ENCODE measurements at regions not wholly inside any gene's neighbourhood (a gene's known extent, or its start where the extent isn't known, plus 50 kb on each side); places are given as distances from the start of the nearest gene placed in this dataset.
"Not testable (repeated sequence)": the region's sequence is repeated elsewhere in the genome, so short reads cannot be mapped to it uniquely, and the experiment has no call there.

GRCh38 chr19:31881988-31882387, 463.4 kb upstream of the ZNF507 start:
- Histone ChIP-seq H3K4me1 (ENCODE audit: control insufficient read depth in 2 of 2, insufficient read depth in 2 of 2, low read length in 2 of 2) (no peaks in the 10 kb centered on the region), H3K27me3 (ENCODE audit: control insufficient read depth in 2 of 2, insufficient read depth in 2 of 2, low read length in 2 of 2) (no peaks in the 10 kb centered on the region), H3K9ac (ENCODE audit: low read depth in 1 of 2, low read length in 2 of 2) (no peak overlapping the region), H3K9me3 (ENCODE audit: control insufficient read depth in 2 of 2, low read length in 2 of 2) (no peaks in the 10 kb centered on the region), H3K36me3 (ENCODE audit: control insufficient read depth in 2 of 2, insufficient read depth in 2 of 2, low read length in 2 of 2) (no peaks in the 10 kb centered on the region), H3K4me3 (ENCODE audit: low read length in 2 of 2) (no peak overlapping the region), H3K27ac (ENCODE audit: low read depth in 2 of 2, low read length in 2 of 2) (no peak overlapping the region)

- no peak overlapping the region for H3K4me3 ChIP-seq (ENCODE audit: low read length in 2 of 2)
- H3K27me3 ChIP-seq (ENCODE audit: control insufficient read depth in 2 of 2, insufficient read depth in 2 of 2, low read length in 2 of 2): no peaks in the 10 kb centered on the region
- no peaks in the 10 kb centered on the region for H3K36me3 ChIP-seq (ENCODE audit: control insufficient read depth in 2 of 2, insufficient read depth in 2 of 2, low read length in 2 of 2)
- H3K4me1 ChIP-seq (ENCODE audit: control insufficient read depth in 2 of 2, insufficient read depth in 2 of 2, low read length in 2 of 2): no peaks in the 10 kb centered on the region
- H3K9ac ChIP-seq (ENCODE audit: low read depth in 1 of 2, low read length in 2 of 2): no peak overlapping the region
- H3K27ac ChIP-seq (ENCODE audit: low read depth in 2 of 2, low read length in 2 of 2): no peak overlapping the region
- no peaks in the 10 kb centered on the region for H3K9me3 ChIP-seq (ENCODE audit: control insufficient read depth in 2 of 2, low read length in 2 of 2)
Measured at GRCh38 chr19:31882709-31883108, 462.7 kb upstream of the ZNF507 start.

GRCh38 chr19:31883296-31883990, 462.0 kb upstream of the ZNF507 start:
- H3K9ac ChIP-seq (ENCODE audit: low read depth in 1 of 2, low read length in 2 of 2): no peak overlapping the region
- H3K4me3 ChIP-seq (ENCODE audit: low read length in 2 of 2): no peak overlapping the region
- H3K9me3 ChIP-seq (ENCODE audit: control insufficient read depth in 2 of 2, low read length in 2 of 2): no peaks in the 10 kb centered on the region
- no peak overlapping the region for H3K27ac ChIP-seq (ENCODE audit: low read depth in 2 of 2, low read length in 2 of 2)
- H3K4me1 ChIP-seq (ENCODE audit: control insufficient read depth in 2 of 2, insufficient read depth in 2 of 2, low read length in 2 of 2): no peaks in the 10 kb centered on the region
- no peaks in the 10 kb centered on the region for H3K27me3 ChIP-seq (ENCODE audit: control insufficient read depth in 2 of 2, insufficient read depth in 2 of 2, low read length in 2 of 2)
- no peaks in the 10 kb centered on the region for H3K36me3 ChIP-seq (ENCODE audit: control insufficient read depth in 2 of 2, insufficient read depth in 2 of 2, low read length in 2 of 2)

- H3K4me3 ChIP-seq (ENCODE audit: low read length in 2 of 2): no peak overlapping the region
- no peaks in the 10 kb centered on the region for H3K36me3 ChIP-seq (ENCODE audit: control insufficient read depth in 2 of 2, insufficient read depth in 2 of 2, low read length in 2 of 2)
- H3K9ac ChIP-seq (ENCODE audit: low read depth in 1 of 2, low read length in 2 of 2): no peak overlapping the region
- H3K27ac ChIP-seq (ENCODE audit: low read depth in 2 of 2, low read length in 2 of 2): no peak overlapping the region
- H3K4me1 ChIP-seq (ENCODE audit: control insufficient read depth in 2 of 2, insufficient read depth in 2 of 2, low read length in 2 of 2): no peaks in the 10 kb centered on the region
- H3K9me3 ChIP-seq (ENCODE audit: control insufficient read depth in 2 of 2, low read length in 2 of 2): no peaks in the 10 kb centered on the region
- no peaks in the 10 kb centered on the region for H3K27me3 ChIP-seq (ENCODE audit: control insufficient read depth in 2 of 2, insufficient read depth in 2 of 2, low read length in 2 of 2)
Measured at GRCh38 chr19:31885280-31885853, 460.0 kb upstream of the ZNF507 start.

GRCh38 chr19:31890230-31890629, 455.2 kb upstream of the ZNF507 start:
- peaks cover 0 to 2% of the 10 kb centered on the region in 2 donors for H3K9me3 ChIP-seq (ENCODE audit: control insufficient read depth in 2 of 2, low read length in 2 of 2)
- no peak overlapping the region for H3K4me3 ChIP-seq (ENCODE audit: low read length in 2 of 2)
- H3K36me3 ChIP-seq (ENCODE audit: control insufficient read depth in 2 of 2, insufficient read depth in 2 of 2, low read length in 2 of 2): no peaks in the 10 kb centered on the region
- H3K9ac ChIP-seq (ENCODE audit: low read depth in 1 of 2, low read length in 2 of 2): no peak overlapping the region
- no peaks in the 10 kb centered on the region for H3K27me3 ChIP-seq (ENCODE audit: control insufficient read depth in 2 of 2, insufficient read depth in 2 of 2, low read length in 2 of 2)
- no peaks in the 10 kb centered on the region for H3K4me1 ChIP-seq (ENCODE audit: control insufficient read depth in 2 of 2, insufficient read depth in 2 of 2, low read length in 2 of 2)
- no peak overlapping the region for H3K27ac ChIP-seq (ENCODE audit: low read depth in 2 of 2, low read length in 2 of 2)

- Histone ChIP-seq H3K9ac (ENCODE audit: low read depth in 1 of 2, low read length in 2 of 2) (no peak overlapping the region), H3K36me3 (ENCODE audit: control insufficient read depth in 2 of 2, insufficient read depth in 2 of 2, low read length in 2 of 2) (no peaks in the 10 kb centered on the region), H3K27ac (ENCODE audit: low read depth in 2 of 2, low read length in 2 of 2) (no peak overlapping the region), H3K4me1 (ENCODE audit: control insufficient read depth in 2 of 2, insufficient read depth in 2 of 2, low read length in 2 of 2) (no peaks in the 10 kb centered on the region), H3K4me3 (ENCODE audit: low read length in 2 of 2) (no peak overlapping the region), H3K9me3 (ENCODE audit: control insufficient read depth in 2 of 2, low read length in 2 of 2) (peaks cover 0 to 2% of the 10 kb centered on the region in 2 donors), H3K27me3 (ENCODE audit: control insufficient read depth in 2 of 2, insufficient read depth in 2 of 2, low read length in 2 of 2) (no peaks in the 10 kb centered on the region)
Measured at GRCh38 chr19:31892060-31892459, 453.4 kb upstream of the ZNF507 start.

GRCh38 chr19:31893491-31893890, 451.9 kb upstream of the ZNF507 start:
- not testable (repeated sequence) for H3K4me1 ChIP-seq (ENCODE audit: control insufficient read depth in 2 of 2, insufficient read depth in 2 of 2, low read length in 2 of 2); H3K9me3 ChIP-seq (ENCODE audit: control insufficient read depth in 2 of 2, low read length in 2 of 2); H3K27me3 ChIP-seq (ENCODE audit: control insufficient read depth in 2 of 2, insufficient read depth in 2 of 2, low read length in 2 of 2); H3K9ac ChIP-seq (ENCODE audit: low read depth in 1 of 2, low read length in 2 of 2); H3K27ac ChIP-seq (ENCODE audit: low read depth in 2 of 2, low read length in 2 of 2); H3K36me3 ChIP-seq (ENCODE audit: control insufficient read depth in 2 of 2, insufficient read depth in 2 of 2, low read length in 2 of 2); H3K4me3 ChIP-seq (ENCODE audit: low read length in 2 of 2)

GRCh38 chr19:31894451-31894850, 451.0 kb upstream of the ZNF507 start:
- H3K27me3 ChIP-seq (ENCODE audit: control insufficient read depth in 2 of 2, insufficient read depth in 2 of 2, low read length in 2 of 2): no peaks in the 10 kb centered on the region
- H3K27ac ChIP-seq (ENCODE audit: low read depth in 2 of 2, low read length in 2 of 2): no peak overlapping the region
- no peak overlapping the region for H3K4me3 ChIP-seq (ENCODE audit: low read length in 2 of 2)
- H3K9ac ChIP-seq (ENCODE audit: low read depth in 1 of 2, low read length in 2 of 2): no peak overlapping the region
- H3K4me1 ChIP-seq (ENCODE audit: control insufficient read depth in 2 of 2, insufficient read depth in 2 of 2, low read length in 2 of 2): no peaks in the 10 kb centered on the region
- peaks cover 0 to 2% of the 10 kb centered on the region in 2 donors for H3K9me3 ChIP-seq (ENCODE audit: control insufficient read depth in 2 of 2, low read length in 2 of 2)
- no peaks in the 10 kb centered on the region for H3K36me3 ChIP-seq (ENCODE audit: control insufficient read depth in 2 of 2, insufficient read depth in 2 of 2, low read length in 2 of 2)

GRCh38 chr19:31897292-31897691, 448.1 kb upstream of the ZNF507 start:
- H3K27ac ChIP-seq (ENCODE audit: low read depth in 2 of 2, low read length in 2 of 2): no peak overlapping the region
- no peak overlapping the region for H3K4me3 ChIP-seq (ENCODE audit: low read length in 2 of 2)
- no peaks in the 10 kb centered on the region for H3K27me3 ChIP-seq (ENCODE audit: control insufficient read depth in 2 of 2, insufficient read depth in 2 of 2, low read length in 2 of 2)
- H3K4me1 ChIP-seq (ENCODE audit: control insufficient read depth in 2 of 2, insufficient read depth in 2 of 2, low read length in 2 of 2): no peaks in the 10 kb centered on the region
- H3K36me3 ChIP-seq (ENCODE audit: control insufficient read depth in 2 of 2, insufficient read depth in 2 of 2, low read length in 2 of 2): no peaks in the 10 kb centered on the region
- H3K9ac ChIP-seq (ENCODE audit: low read depth in 1 of 2, low read length in 2 of 2): no peak overlapping the region
- H3K9me3 ChIP-seq (ENCODE audit: control insufficient read depth in 2 of 2, low read length in 2 of 2): peaks cover 0 to 1% of the 10 kb centered on the region in 2 donors

GRCh38 chr19:31900991-31901390, 444.4 kb upstream of the ZNF507 start:
- no peak overlapping the region for H3K4me3 ChIP-seq (ENCODE audit: low read length in 2 of 2)
- no peaks in the 10 kb centered on the region for H3K4me1 ChIP-seq (ENCODE audit: control insufficient read depth in 2 of 2, insufficient read depth in 2 of 2, low read length in 2 of 2)
- H3K36me3 ChIP-seq (ENCODE audit: control insufficient read depth in 2 of 2, insufficient read depth in 2 of 2, low read length in 2 of 2): no peaks in the 10 kb centered on the region
- no peak overlapping the region for H3K27ac ChIP-seq (ENCODE audit: low read depth in 2 of 2, low read length in 2 of 2)
- no peaks in the 10 kb centered on the region for H3K9me3 ChIP-seq (ENCODE audit: control insufficient read depth in 2 of 2, low read length in 2 of 2)
- no peaks in the 10 kb centered on the region for H3K27me3 ChIP-seq (ENCODE audit: control insufficient read depth in 2 of 2, insufficient read depth in 2 of 2, low read length in 2 of 2)
- H3K9ac ChIP-seq (ENCODE audit: low read depth in 1 of 2, low read length in 2 of 2): no peak overlapping the region
